GM19025 (cell line): ENCODE measurements at regions not wholly inside any gene's neighbourhood (a gene's known extent, or its start where the extent isn't known, plus 50 kb on each side); places are given as distances from the start of the nearest gene placed in this dataset.

Experiments used
- ATAC-seq: cut with Tn5 transposase; IDR thresholded peaks from one replicate; pipeline ENCODE4 v1.9.1; 2021; ENCODE audit warnings: mild to moderate bottlenecking, low read depth, moderate library complexity; ENCODE audit not compliant: unreplicated experiment

DNA sequence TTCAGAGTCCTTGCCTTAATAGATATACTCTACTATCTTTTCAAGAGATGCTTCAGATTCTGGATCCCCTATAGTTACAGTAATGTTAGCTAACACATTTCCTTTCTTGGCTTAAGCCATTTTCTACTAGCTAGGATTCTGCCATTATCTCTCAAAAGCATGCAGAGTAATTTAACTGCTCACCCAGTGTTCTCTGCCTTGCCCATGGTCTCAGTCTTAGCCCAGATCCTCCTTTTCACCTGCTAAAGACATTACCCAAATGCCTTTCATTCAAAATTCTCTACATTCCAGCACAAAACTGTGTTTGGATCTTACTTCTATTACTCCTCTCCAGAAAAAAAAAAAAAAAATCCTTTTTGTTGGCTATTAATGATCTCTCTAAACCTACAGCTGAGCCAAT, 474.2 kb upstream of the LRRTM1 start:
- no peak for ATAC-seq

- no peak for ATAC-seq
These were observed 444.0 kb upstream of the LRRTM1 start for GRCh38 chr2:80748592-80748991.

- ATAC-seq: no peak
These were observed 432.5 kb upstream of the LRRTM1 start for GRCh38 chr2:80737047-80737446.

- no peak for ATAC-seq
These were observed 420.4 kb upstream of the LRRTM1 start for GRCh38 chr2:80725001-80725400.

DNA sequence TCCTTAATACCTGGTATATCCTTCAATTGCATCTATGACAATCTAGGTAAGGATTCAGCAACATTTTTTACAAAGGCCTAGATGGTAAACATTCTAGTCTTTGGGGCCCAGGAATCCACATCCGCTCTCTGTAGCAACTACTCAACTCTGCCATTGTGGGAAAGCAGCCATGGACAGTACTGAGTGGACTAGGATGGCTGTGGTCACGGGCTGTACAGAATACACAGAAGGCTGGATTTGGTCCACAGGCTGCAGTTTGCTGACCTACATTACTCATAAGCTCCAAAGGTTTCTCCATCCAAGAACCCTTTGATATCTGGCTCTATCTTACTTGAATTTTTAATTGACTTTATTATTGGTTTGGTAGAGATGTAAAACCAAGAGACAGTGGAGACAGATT, 418.3 kb upstream of the LRRTM1 start:
- ATAC-seq: no peak

- no peak for ATAC-seq
These were observed 415.1 kb upstream of the LRRTM1 start for GRCh38 chr2:80719607-80720006.

DNA sequence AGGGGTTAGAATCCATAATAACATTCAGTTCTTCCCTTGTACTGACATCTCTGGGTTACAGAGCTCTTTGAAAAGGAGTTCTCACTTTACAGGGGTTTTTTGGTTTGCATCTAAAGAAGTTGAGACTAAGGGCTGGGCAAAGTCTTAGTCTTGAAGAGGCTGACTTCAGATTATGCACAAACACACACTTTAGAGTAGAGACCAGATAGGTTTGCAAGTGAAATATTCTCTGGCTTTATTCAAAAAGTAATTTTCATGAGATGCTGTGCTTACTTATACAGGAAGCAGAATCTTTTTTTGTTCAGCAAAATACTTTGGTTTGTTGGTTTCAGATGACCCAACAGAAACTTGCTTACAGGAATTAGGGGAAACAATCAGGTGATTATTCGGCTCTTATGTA, 410.9 kb upstream of the LRRTM1 start:
- ATAC-seq: no peak

GRCh38 chr2:80711915-80712314, 407.4 kb upstream of the LRRTM1 start:
- no peak for ATAC-seq

DNA sequence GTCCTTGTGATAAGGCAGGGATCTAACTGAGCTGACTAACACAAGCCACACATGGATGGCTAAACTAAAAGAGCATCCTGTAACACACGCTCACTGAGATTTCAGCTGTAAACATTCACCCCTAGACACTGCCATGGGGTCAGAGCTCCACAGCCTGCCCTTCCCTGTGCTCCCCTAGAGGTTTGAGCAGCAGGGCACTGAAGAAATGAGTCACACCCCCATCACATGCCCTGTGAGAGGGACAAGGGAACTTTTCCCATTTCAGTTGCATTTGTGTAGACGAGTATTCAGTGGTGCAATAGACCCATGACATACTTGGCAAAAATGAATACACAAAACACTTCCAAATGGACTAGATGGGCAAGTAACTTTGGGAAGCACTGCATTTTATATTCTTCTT, 402.4 kb upstream of the LRRTM1 start:
- ATAC-seq: no peak

GRCh38 chr2:80706541-80706940, 402.0 kb upstream of the LRRTM1 start:
- ATAC-seq: no peak

DNA sequence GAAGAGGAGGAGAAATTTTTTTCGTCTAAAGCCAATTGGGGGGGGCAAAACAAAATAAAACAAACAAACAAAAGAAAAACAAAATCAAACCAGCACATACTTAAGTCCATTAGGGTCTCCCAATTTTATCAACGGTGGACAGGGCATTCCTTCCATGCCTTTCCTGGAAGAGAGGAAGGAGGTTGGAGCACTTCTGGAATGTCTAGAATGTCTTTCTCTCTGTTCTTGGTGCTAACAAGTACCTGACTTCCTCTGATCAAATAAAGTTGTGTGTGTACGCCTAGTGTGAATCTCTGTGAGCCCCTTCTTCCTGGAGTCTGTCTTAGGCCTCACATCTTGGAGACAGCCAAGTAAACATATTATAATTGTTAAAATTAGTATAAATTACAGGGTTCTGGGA, 399.0 kb upstream of the LRRTM1 start:
- no peak for ATAC-seq

- no peak for ATAC-seq
These were observed 396.4 kb upstream of the LRRTM1 start for GRCh38 chr2:80700961-80701360.
